ENCODE measurements at regions not wholly inside any gene's neighbourhood (a gene's known extent, or its start where the extent isn't known, plus 50 kb on each side); places are given as distances from the start of the nearest gene placed in this dataset.

- DNase-seq (ENCODE audit: low spot score in 2 of 2) (no peak), ATAC-seq (replicated peaks; ENCODE audit: extremely low read depth, poor library complexity, severe bottlenecking) (no peak)
- Mint-ChIP-seq H3K36me3 (ENCODE audit: insufficient read depth) (no peaks in the 10 kb centered on the region), H3K27me3 (no peaks in the 10 kb centered on the region), H3K9me3 (peaks cover 30% of the 10 kb centered on the region), H3K4me1 (no peaks in the 10 kb centered on the region), H3K27ac (ENCODE audit: low read depth) (no peak overlapping the region), H3K4me3 (no peak overlapping the region)
Observed at GRCh38 chr5:167207081-167207480, 1084.4 kb upstream of the WWC1 start.

GRCh38 chr5:167208911-167209310, 1082.5 kb upstream of the WWC1 start:
- DNase-seq (ENCODE audit: low spot score in 2 of 2) (no peak), ATAC-seq (replicated peaks; ENCODE audit: extremely low read depth, poor library complexity, severe bottlenecking) (no peak)
- H3K4me3 Mint-ChIP-seq = no peak overlapping the region
- H3K27me3 Mint-ChIP-seq = no peaks in the 10 kb centered on the region
- H3K4me1 Mint-ChIP-seq = no peaks in the 10 kb centered on the region
- no peaks in the 10 kb centered on the region for H3K36me3 Mint-ChIP-seq (ENCODE audit: insufficient read depth)
- H3K27ac Mint-ChIP-seq (ENCODE audit: low read depth) = no peak overlapping the region
- H3K9me3 Mint-ChIP-seq = peaks cover 20% of the 10 kb centered on the region

- Mint-ChIP-seq H3K27me3 (no peaks in the 10 kb centered on the region), H3K9me3 (peaks cover 9% of the 10 kb centered on the region), H3K36me3 (ENCODE audit: insufficient read depth) (no peaks in the 10 kb centered on the region), H3K4me3 (no peak overlapping the region), H3K4me1 (no peaks in the 10 kb centered on the region), H3K27ac (ENCODE audit: low read depth) (no peak overlapping the region)
- DNase-seq (ENCODE audit: low spot score in 2 of 2) = no peak
- ATAC-seq (replicated peaks; ENCODE audit: extremely low read depth, poor library complexity, severe bottlenecking) = no peak
Observed at GRCh38 chr5:167217097-167217743, 1074.2 kb upstream of the WWC1 start.

DNA sequence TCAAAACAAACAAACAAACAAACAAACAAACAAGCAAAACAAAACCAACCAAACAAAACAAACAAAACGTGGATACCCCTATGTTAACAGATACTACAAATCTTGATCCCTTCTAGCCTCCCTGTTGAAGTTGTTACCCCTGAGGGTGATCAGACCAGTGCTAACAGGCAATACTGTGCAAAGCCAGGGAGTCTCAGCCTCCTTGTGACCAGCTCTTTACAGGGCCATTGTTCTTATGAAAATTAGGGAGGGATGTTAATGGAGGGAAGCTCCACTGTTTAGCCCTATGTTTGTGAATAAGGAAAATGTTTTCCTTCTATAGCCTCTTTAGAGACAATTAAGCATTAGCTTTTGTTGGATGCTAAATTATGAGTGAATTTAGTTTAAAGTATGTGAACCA, 1072.1 kb upstream of the WWC1 start:
- Mint-ChIP-seq H3K4me1 (no peaks in the 10 kb centered on the region), H3K36me3 (ENCODE audit: insufficient read depth) (no peaks in the 10 kb centered on the region), H3K27me3 (no peaks in the 10 kb centered on the region), H3K4me3 (no peak overlapping the region), H3K9me3 (peaks cover 10% of the 10 kb centered on the region), H3K27ac (ENCODE audit: low read depth) (no peak overlapping the region)
- no peak for ATAC-seq (replicated peaks; ENCODE audit: extremely low read depth, poor library complexity, severe bottlenecking)
- DNase-seq (ENCODE audit: low spot score in 2 of 2) = no peak

DNA sequence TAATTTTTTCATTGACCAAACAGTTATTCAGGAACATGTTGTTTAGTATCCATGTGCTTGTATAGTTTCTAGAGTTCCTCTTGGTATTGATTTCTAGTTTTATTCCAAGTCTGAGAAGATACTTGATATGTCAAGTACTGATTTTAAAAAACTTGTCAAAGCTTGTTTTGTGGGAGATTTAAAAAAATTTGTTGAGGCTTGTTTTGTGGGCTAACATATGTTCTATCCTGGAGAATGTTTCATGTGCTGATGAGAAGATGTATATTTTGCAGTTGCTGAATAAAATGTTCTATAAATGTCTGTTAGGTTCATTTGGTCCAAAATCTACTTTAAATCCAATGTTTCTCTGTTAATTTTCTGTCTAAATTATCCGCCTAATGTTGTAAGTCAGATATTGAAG, 1065.1 kb upstream of the WWC1 start:
- no peaks in the 10 kb centered on the region for H3K27me3 Mint-ChIP-seq
- H3K9me3 Mint-ChIP-seq = peaks cover 29% of the 10 kb centered on the region
- ATAC-seq (replicated peaks; ENCODE audit: extremely low read depth, poor library complexity, severe bottlenecking) = no peak
- H3K4me1 Mint-ChIP-seq = no peaks in the 10 kb centered on the region
- H3K4me3 Mint-ChIP-seq = no peak overlapping the region
- no peaks in the 10 kb centered on the region for H3K36me3 Mint-ChIP-seq (ENCODE audit: insufficient read depth)
- H3K27ac Mint-ChIP-seq (ENCODE audit: low read depth) = no peak overlapping the region
- no peak for DNase-seq (ENCODE audit: low spot score in 2 of 2)

DNA sequence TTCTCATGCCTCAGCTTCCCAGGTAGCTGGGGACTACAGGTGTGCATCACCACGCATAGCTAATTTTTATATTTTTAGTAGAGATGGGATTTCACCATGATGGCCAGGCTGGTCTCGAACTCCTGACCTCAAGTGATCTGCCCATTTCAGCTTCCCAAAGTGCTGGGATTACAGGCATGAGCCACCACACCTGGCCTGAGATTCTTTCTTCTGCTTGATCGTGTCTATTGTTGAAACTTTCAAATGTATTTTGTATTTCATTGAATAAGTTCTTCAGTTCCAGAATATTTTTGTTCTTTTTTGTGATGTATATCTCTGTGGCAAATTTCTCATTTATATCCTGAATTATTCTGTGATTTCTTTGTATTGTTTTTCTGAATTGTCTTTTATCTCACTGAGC, 1063.3 kb upstream of the WWC1 start:
- ATAC-seq (replicated peaks; ENCODE audit: extremely low read depth, poor library complexity, severe bottlenecking) = no peak
- Mint-ChIP-seq H3K36me3 (ENCODE audit: insufficient read depth) (no peaks in the 10 kb centered on the region), H3K27ac (ENCODE audit: low read depth) (no peak overlapping the region), H3K9me3 (peaks cover 32% of the 10 kb centered on the region), H3K4me3 (no peak overlapping the region), H3K4me1 (no peaks in the 10 kb centered on the region), H3K27me3 (no peaks in the 10 kb centered on the region)
- no peak for DNase-seq (ENCODE audit: low spot score in 2 of 2)

GRCh38 chr5:167229751-167230150, 1061.7 kb upstream of the WWC1 start:
- H3K9me3 Mint-ChIP-seq = peaks cover 27% of the 10 kb centered on the region
- H3K36me3 Mint-ChIP-seq (ENCODE audit: insufficient read depth) = no peaks in the 10 kb centered on the region
- no peaks in the 10 kb centered on the region for H3K27me3 Mint-ChIP-seq
- no peak for ATAC-seq (replicated peaks; ENCODE audit: extremely low read depth, poor library complexity, severe bottlenecking)
- H3K4me3 Mint-ChIP-seq = no peak overlapping the region
- no peak for DNase-seq (ENCODE audit: low spot score in 2 of 2)
- H3K4me1 Mint-ChIP-seq = no peaks in the 10 kb centered on the region
- no peak overlapping the region for H3K27ac Mint-ChIP-seq (ENCODE audit: low read depth)

DNA sequence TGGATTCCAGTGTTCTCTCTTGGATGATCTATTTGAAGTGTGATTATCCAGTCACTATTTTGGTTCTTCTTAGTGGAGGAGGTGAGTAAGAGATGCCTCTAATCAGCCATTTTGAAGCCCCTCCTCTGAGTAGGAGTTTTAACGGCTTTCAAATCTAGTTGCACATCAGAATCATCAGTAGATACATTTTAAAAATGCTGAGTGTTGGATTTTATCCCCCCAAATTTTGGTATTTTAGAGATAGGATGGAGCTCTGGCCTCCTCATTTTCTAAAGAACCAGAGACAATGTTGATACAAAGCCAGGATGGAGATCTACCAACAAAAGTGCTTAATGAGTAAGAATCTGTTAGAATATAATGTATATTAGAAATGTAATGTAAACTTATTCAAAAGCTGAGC, 1061.0 kb upstream of the WWC1 start:
- no peaks in the 10 kb centered on the region for H3K4me1 Mint-ChIP-seq
- no peaks in the 10 kb centered on the region for H3K27me3 Mint-ChIP-seq
- H3K4me3 Mint-ChIP-seq = no peak overlapping the region
- peaks cover 24% of the 10 kb centered on the region for H3K9me3 Mint-ChIP-seq
- no peak overlapping the region for H3K27ac Mint-ChIP-seq (ENCODE audit: low read depth)
- DNase-seq (ENCODE audit: low spot score in 2 of 2) (no peak), ATAC-seq (replicated peaks; ENCODE audit: extremely low read depth, poor library complexity, severe bottlenecking) (no peak)
- no peaks in the 10 kb centered on the region for H3K36me3 Mint-ChIP-seq (ENCODE audit: insufficient read depth)

- Mint-ChIP-seq H3K27me3 (no peaks in the 10 kb centered on the region), H3K9me3 (peaks cover 18% of the 10 kb centered on the region), H3K4me1 (no peaks in the 10 kb centered on the region), H3K36me3 (ENCODE audit: insufficient read depth) (no peaks in the 10 kb centered on the region), H3K27ac (ENCODE audit: low read depth) (no peak overlapping the region), H3K4me3 (no peak overlapping the region)
- DNase-seq (ENCODE audit: low spot score in 2 of 2) (no peak), ATAC-seq (replicated peaks; ENCODE audit: extremely low read depth, poor library complexity, severe bottlenecking) (no peak)
Observed at GRCh38 chr5:167232675-167233311, 1058.7 kb upstream of the WWC1 start.

GRCh38 chr5:167233507-167234220, 1057.8 kb upstream of the WWC1 start:
- Mint-ChIP-seq H3K27ac (ENCODE audit: low read depth) (no peak overlapping the region), H3K36me3 (ENCODE audit: insufficient read depth) (no peaks in the 10 kb centered on the region), H3K4me1 (no peaks in the 10 kb centered on the region), H3K27me3 (no peaks in the 10 kb centered on the region), H3K4me3 (no peak overlapping the region), H3K9me3 (peaks cover 18% of the 10 kb centered on the region)
- no peak for ATAC-seq (replicated peaks; ENCODE audit: extremely low read depth, poor library complexity, severe bottlenecking)
- no peak for DNase-seq (ENCODE audit: low spot score in 2 of 2)

DNA sequence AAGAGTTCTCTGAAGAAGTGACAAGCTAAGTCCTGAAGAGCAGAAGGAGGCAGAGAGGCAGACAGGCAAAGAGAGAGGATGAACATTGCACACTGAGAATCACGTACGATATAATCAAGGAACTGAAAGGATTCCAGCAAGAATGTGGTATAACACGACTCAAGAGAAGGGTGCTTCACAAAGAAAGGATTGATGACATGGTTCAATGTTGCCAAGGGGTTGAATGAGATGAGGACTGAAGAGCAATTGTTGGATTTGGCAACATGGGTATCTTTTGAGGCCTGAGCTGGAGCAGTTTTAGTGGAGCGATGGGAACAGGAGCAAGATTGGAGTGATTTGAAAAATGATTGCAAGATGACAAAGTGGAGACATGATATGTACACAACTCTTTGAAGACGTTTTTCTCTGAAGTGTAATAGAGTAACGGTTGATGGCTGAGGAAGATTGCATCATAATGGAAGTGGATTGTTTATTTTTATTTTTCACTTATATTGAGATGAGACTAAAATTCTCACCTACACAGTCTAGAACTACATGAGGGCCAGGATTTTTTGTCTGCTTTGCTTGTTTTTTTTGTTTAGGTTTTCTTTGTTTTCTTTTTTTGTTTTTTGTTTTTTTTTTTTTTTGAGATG, 1049.9 kb upstream of the WWC1 start:
- Mint-ChIP-seq H3K27me3 (no peaks in the 10 kb centered on the region), H3K36me3 (ENCODE audit: insufficient read depth) (no peaks in the 10 kb centered on the region), H3K27ac (ENCODE audit: low read depth) (no peak overlapping the region), H3K4me3 (no peak overlapping the region), H3K4me1 (no peaks in the 10 kb centered on the region), H3K9me3 (peaks cover 19% of the 10 kb centered on the region)
- DNase-seq (ENCODE audit: low spot score in 2 of 2) (no peak), ATAC-seq (replicated peaks; ENCODE audit: extremely low read depth, poor library complexity, severe bottlenecking) (no peak)

DNA sequence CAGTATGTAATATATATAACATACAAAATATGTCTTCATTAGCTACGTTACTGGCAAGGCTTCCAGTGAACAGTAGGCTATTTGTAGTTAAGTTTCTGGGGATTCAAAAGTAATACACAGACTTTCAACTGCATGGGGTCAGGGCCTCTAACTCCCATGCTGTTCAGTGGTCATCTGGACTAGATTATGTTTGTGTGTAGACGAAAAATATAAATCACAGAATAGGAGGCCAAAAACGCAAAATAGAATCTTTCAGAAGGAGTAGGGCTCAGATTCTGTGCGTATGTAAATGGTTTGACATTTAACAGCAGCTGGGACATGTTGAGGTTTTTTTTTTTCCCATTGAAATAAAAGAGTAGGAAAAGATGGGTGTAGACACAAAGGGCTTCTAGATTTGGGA, 1048.7 kb upstream of the WWC1 start:
- H3K9me3 Mint-ChIP-seq = peaks cover 19% of the 10 kb centered on the region
- H3K4me3 Mint-ChIP-seq = no peak overlapping the region
- H3K36me3 Mint-ChIP-seq (ENCODE audit: insufficient read depth) = no peaks in the 10 kb centered on the region
- ATAC-seq (replicated peaks; ENCODE audit: extremely low read depth, poor library complexity, severe bottlenecking) (no peak), DNase-seq (ENCODE audit: low spot score in 2 of 2) (no peak)
- no peak overlapping the region for H3K27ac Mint-ChIP-seq (ENCODE audit: low read depth)
- no peaks in the 10 kb centered on the region for H3K4me1 Mint-ChIP-seq
- no peaks in the 10 kb centered on the region for H3K27me3 Mint-ChIP-seq

GRCh38 chr5:167243463-167243862, 1048.0 kb upstream of the WWC1 start:
- no peaks in the 10 kb centered on the region for H3K36me3 Mint-ChIP-seq (ENCODE audit: insufficient read depth)
- no peaks in the 10 kb centered on the region for H3K27me3 Mint-ChIP-seq
- peaks cover 19% of the 10 kb centered on the region for H3K9me3 Mint-ChIP-seq
- DNase-seq (ENCODE audit: low spot score in 2 of 2) (no peak), ATAC-seq (replicated peaks; ENCODE audit: extremely low read depth, poor library complexity, severe bottlenecking) (no peak)
- no peaks in the 10 kb centered on the region for H3K4me1 Mint-ChIP-seq
- no peak overlapping the region for H3K27ac Mint-ChIP-seq (ENCODE audit: low read depth)
- no peak overlapping the region for H3K4me3 Mint-ChIP-seq
